Epithelial cell of proximal tubule (primary cell): ENCODE measurements at regions not wholly inside any gene's neighbourhood (a gene's known extent, or its start where the extent isn't known, plus 50 kb on each side); places are given as distances from the start of the nearest gene placed in this dataset.

Source experiments
- DNase-seq: peaks from one replicate; pipeline ENCODE4 v3.0.0-alpha.2; 2011; ENCODE audit warnings: low read depth
- H3K4me3 ChIP-seq: 2 replicates; pipeline ENCODE4 v1.5.1; 2011; ENCODE audit warnings: low read depth, mild to moderate bottlenecking, low read length
- TF ChIP-seq, protein P1 (sequence below): conservative IDR thresholded peaks from 2 replicates; pipeline ENCODE4 v1.5.1; 2012; ENCODE audit warnings: low read depth, mild to moderate bottlenecking, low read length

DNA sequence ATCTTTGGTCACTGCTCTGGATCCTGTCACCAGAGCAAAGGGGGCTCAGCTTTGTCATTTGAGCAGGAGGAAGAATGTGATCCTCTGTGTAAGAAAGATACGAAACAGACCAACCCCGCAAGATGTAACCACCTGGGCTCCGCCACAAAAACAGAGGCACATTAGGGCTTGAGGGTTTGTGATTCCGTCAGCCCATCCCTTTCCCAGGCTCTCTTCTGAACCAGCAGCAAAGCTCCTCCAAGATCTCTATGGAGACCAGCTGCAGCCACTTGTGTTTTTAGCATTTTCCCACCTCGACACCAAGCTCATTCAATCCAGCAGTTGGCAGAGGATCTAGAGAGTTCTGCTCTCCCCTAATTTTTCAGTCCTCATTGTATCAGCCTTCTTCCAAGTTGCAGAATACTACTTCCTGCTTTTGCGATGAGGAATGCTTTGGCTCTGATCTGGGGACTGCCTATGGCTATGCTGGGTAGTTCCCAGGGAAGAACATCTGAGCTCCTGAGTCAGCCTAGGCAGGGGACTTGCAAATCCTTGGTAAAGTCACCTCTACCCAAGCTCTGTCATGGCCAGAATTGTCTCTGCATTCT, 139.6 kb upstream of the RAB12 start:
- no peak for DNase-seq
- no peak overlapping the region for H3K4me3 ChIP-seq
- TF ChIP-seq, protein P1, sequence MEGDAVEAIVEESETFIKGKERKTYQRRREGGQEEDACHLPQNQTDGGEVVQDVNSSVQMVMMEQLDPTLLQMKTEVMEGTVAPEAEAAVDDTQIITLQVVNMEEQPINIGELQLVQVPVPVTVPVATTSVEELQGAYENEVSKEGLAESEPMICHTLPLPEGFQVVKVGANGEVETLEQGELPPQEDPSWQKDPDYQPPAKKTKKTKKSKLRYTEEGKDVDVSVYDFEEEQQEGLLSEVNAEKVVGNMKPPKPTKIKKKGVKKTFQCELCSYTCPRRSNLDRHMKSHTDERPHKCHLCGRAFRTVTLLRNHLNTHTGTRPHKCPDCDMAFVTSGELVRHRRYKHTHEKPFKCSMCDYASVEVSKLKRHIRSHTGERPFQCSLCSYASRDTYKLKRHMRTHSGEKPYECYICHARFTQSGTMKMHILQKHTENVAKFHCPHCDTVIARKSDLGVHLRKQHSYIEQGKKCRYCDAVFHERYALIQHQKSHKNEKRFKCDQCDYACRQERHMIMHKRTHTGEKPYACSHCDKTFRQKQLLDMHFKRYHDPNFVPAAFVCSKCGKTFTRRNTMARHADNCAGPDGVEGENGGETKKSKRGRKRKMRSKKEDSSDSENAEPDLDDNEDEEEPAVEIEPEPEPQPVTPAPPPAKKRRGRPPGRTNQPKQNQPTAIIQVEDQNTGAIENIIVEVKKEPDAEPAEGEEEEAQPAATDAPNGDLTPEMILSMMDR = no peak

DNA sequence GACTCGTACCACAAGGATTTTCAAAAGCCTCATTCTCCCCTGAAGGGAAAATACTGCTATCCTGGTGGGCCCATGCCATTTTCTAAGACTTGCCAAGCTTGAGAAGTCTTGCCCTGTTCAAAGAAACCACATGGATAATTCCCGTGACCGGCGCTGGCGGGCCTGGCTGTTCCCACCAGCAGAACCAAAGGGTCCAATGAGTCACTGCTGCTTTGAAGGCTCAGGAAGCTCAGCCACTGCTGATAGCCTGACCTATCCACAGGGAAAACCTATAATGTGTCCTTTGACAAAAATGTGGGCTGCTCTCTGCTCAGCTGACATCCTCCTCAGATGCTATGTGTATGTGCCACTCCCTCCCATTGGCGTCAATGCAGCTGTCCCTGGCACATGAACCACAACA, 137.9 kb upstream of the RAB12 start:
- TF ChIP-seq, protein P1 = no peak
- DNase-seq = no peak
- no peak overlapping the region for H3K4me3 ChIP-seq

DNA sequence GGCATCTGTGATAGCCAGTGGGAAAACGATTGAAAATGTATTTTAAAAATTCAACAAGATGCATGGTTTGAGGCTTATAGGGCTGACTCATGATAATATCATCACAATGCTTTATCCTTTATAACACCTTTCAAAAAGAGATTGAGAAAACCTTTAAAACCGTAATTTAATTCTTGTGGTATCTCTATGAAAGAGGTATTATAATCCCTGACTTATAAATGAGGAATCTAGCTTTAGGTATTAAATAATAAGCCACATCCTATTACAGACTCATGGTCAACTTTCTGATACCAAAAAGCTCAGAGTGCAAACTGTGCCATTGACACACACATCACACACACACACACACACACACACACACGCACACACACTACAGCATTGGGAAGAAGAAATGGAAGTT, 134.6 kb upstream of the RAB12 start:
- TF ChIP-seq, protein P1 = no peak
- H3K4me3 ChIP-seq = no peak overlapping the region
- no peak for DNase-seq

DNA sequence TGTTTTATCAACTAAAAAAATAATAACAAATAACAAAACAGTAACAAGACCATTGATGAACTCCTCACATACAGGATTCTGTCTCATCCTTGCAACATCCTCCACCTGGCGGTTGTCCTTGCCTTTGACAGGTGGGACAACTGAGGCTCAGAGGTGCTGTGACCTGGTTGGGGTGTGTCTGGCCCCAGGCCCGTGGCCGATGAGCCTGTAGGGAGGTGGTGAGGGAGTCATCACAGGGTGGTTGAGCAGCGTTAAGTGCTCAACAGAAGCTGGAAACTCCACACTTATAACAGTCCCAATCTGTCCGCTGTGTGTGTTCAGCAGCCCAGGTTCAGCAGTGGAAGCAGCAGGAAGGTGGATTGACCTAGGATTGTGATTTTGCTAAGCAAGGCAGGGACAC, 131.6 kb upstream of the RAB12 start:
- DNase-seq = no peak
- TF ChIP-seq, protein P1 = no peak
- no peak overlapping the region for H3K4me3 ChIP-seq

DNA sequence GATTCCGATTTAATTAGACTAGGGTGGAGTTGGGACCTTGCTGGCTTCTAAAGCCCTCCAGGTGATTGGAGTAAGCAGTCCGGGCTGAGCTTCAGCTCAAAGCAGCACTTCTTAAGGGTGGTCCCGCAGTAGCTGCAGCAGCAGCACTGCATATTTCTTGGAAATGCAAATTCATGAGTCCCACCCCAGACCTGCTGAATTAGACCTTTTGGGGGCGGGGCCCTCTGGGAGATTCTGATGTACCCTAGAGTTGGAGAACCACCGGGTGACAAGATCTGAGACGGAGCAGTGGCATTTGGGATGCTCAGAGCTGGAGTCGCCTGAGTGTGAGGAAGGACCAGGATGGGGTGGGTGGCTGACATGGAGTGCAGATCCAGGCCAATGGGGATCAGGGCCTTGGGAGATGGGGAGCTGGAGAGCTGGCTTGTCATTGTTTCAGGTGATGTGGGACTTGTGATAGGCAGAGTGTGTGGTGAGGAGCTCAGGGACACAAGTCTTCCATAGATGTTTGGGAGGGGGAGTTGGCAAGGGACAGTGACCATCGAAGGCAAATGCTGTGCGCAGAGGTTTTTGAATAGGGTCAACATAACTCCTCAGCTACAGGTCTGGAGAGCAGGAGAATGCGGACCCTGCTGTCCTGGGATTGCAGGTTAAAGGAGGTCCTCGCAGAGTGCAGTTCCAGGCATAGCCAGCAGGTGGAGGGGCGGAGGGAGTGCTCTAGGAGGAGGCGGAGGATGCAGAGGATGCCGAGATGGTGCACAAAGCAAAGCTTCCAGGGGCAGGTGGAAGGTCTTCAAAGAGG, 130.9 kb upstream of the RAB12 start:
- no peak for DNase-seq

DNA sequence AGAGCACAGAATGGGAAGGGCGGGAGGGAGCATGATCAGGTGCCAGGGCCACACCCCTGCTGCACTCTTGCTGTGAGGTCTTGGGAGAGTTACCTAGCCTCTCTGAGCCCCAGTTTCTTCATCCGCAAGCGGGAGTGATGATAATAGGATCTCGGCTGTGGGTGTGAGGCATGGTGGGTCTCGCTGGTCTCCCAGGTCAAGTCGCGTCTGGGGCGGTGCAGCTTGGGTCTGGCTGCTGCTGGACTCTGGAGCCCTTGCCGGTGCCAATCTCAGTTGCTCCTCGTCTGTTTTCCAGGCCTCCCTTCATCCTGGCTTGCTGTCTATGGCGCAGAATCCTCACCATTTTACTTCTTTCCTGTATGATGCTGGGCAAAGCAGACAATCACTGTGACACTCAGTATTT, 130.3 kb upstream of the RAB12 start:
- H3K4me3 ChIP-seq = no peak overlapping the region
- TF ChIP-seq, protein P1 = no peak
- no peak for DNase-seq

More for the DNA sequence above, 130.9 kb upstream of the RAB12 start:
- no peak overlapping the region for H3K4me3 ChIP-seq
- TF ChIP-seq, protein P1 = peak; percentile 85

DNA sequence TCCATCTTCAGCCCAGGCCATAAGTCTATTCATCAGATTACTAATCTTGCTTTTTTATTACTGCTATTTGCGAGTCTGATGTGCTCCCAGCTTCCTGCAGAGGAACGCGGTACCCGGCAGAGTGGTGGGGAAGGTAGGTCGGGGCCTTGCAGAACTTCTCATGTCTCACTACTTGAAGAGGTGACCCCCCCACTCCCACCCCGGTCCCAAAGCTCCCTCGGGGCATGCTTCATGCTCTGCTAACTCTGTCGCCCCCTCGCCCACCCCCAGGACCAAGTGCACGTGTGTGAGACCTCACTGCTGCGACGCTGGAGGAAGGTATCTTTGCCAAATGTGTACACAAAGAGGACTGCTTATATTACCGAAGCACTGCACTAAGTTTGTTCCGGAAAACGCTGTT, 129.4 kb upstream of the RAB12 start:
- TF ChIP-seq, protein P1 = no peak
- no peak overlapping the region for H3K4me3 ChIP-seq
- DNase-seq = no peak
